ENCODE measurements at regions not wholly inside any gene's neighbourhood (a gene's known extent, or its start where the extent isn't known, plus 50 kb on each side); places are given as distances from the start of the nearest gene placed in this dataset.

DNA sequence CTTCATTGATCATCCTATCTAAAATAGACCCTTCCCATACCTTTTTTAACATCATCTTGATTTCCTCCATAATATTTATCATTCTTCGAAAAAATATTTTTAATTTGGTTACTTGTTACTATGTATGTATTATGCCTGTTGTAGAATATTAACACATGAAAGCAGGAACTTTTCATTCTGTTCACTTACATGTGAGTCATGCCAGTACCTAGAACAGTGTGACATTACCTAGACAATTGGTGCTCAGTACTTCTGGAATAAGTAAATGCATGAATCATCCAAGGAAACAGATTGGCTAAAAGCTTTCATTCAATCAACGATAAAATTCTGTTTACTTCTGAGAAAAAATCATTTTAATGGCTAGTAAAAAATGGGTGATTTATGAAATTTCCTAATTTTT lies 76.4 kb downstream of the CXXC4 start:
- Histone ChIP-seq H3K27me3 (no peaks in the 10 kb centered on the region), H3K36me3 (no peaks in the 10 kb centered on the region), H3K4me1 (no peaks in the 10 kb centered on the region), H3K27ac (no peak overlapping the region), H3K9me3 (no peaks in the 10 kb centered on the region), H3K4me3 (no peak overlapping the region)
- DNase-seq, result no peak
- intact Hi-C loops (cut with DNase I; ENCODE audit: low total_unique reads), result no loop called here
- 66 to 85% (median 79%) methylated on average over 2 of the region's 2 CpGs for WGBS, 5 donors
- TF ChIP-seq, protein P1, sequence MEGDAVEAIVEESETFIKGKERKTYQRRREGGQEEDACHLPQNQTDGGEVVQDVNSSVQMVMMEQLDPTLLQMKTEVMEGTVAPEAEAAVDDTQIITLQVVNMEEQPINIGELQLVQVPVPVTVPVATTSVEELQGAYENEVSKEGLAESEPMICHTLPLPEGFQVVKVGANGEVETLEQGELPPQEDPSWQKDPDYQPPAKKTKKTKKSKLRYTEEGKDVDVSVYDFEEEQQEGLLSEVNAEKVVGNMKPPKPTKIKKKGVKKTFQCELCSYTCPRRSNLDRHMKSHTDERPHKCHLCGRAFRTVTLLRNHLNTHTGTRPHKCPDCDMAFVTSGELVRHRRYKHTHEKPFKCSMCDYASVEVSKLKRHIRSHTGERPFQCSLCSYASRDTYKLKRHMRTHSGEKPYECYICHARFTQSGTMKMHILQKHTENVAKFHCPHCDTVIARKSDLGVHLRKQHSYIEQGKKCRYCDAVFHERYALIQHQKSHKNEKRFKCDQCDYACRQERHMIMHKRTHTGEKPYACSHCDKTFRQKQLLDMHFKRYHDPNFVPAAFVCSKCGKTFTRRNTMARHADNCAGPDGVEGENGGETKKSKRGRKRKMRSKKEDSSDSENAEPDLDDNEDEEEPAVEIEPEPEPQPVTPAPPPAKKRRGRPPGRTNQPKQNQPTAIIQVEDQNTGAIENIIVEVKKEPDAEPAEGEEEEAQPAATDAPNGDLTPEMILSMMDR (IDR thresholded peaks at IDR 0.05), result no peak
- TF ChIP-seq EP300 (IDR thresholded peaks at IDR 0.05) (no peak), POLR2AphosphoS5 (IDR thresholded peaks at IDR 0.05) (no peak), POLR2A (IDR thresholded peaks at IDR 0.05) (no peak)

DNA sequence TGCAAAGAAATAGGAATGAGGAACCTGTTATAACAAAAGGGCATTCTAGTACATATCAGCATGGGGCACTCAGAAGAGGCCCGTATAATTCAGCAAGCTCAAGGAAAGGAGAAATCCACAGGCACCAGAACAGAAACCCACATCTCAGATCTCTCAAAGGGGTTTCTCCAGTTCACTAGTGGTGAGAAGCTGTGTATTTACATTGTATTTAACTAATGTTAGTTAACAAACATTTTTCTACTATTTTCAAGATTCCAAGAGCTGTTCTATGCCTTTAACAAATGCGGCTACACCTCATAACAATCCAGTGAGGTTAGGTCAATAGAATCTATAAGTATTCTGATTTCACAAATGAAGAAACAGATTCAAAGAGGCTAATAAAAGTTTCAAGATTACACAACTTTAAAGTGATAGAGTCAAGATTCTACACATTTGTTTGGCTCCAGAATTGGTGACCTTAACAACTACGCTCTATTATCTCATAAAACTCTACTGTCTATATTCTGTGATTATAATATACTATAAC lies 77.3 kb downstream of the CXXC4 start:
- no peak for DNase-seq
- H3K27ac ChIP-seq, result no peak overlapping the region
- no peaks in the 10 kb centered on the region for H3K27me3 ChIP-seq
- no peaks in the 10 kb centered on the region for H3K9me3 ChIP-seq
- H3K4me3 ChIP-seq, result no peak overlapping the region
- no peaks in the 10 kb centered on the region for H3K4me1 ChIP-seq
- TF ChIP-seq, protein P1 (IDR thresholded peaks at IDR 0.05), result no peak
- no peak for TF ChIP-seq POLR2AphosphoS5 (IDR thresholded peaks at IDR 0.05)
- TF ChIP-seq EP300 (IDR thresholded peaks at IDR 0.05), result no peak
- no peak for TF ChIP-seq POLR2A (IDR thresholded peaks at IDR 0.05)
- H3K36me3 ChIP-seq, result no peaks in the 10 kb centered on the region
- WGBS, 5 donors, result 67 to 91% (median 70%) methylated on average over 3 of the region's 3 CpGs
- intact Hi-C loops (cut with DNase I; ENCODE audit: low total_unique reads), result no loop called here

DNA sequence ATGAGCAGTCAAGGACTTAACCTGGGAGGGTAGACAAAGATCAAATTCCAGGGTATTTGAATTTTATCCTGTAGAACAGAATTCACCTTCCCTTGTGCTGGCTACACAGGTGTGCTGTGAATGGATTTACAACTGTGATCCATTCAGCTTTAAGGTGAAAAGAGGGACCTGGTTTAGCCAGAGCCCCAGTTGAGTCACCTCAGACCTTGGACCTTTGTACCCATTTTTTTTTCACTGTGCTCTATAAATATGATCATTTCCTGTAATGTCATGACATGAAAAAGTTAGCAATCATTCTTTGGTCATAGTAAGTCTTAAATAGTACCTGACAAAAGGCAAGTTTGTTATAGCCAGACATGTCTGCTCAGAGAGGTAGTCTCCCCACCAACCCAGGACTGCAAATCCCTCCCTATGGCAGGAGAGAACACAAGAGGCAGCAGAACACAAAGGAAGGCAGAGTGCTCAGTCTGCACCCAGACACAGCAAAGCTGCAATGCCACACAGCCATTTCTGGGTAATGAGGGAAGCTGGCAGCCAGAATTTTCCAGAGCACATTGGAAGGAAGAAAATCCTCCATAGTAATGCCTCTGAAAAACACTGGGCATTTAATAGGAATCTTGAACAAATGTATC lies 77.9 kb downstream of the CXXC4 start:
- no peaks in the 10 kb centered on the region for H3K9me3 ChIP-seq
- TF ChIP-seq POLR2AphosphoS5 (IDR thresholded peaks at IDR 0.05), result no peak
- no peak for TF ChIP-seq POLR2A (IDR thresholded peaks at IDR 0.05)
- TF ChIP-seq EP300 (IDR thresholded peaks at IDR 0.05), result no peak
- TF ChIP-seq, protein P1 (IDR thresholded peaks at IDR 0.05), result no peak
- no peak overlapping the region for H3K4me3 ChIP-seq
- H3K27ac ChIP-seq, result no peak overlapping the region
- intact Hi-C loops (cut with DNase I; ENCODE audit: low total_unique reads), result no loop called here
- no peaks in the 10 kb centered on the region for H3K27me3 ChIP-seq
- no peaks in the 10 kb centered on the region for H3K36me3 ChIP-seq
- H3K4me1 ChIP-seq, result no peaks in the 10 kb centered on the region
- DNase-seq, result peak in 1 of 2 donors; percentile 41

DNA sequence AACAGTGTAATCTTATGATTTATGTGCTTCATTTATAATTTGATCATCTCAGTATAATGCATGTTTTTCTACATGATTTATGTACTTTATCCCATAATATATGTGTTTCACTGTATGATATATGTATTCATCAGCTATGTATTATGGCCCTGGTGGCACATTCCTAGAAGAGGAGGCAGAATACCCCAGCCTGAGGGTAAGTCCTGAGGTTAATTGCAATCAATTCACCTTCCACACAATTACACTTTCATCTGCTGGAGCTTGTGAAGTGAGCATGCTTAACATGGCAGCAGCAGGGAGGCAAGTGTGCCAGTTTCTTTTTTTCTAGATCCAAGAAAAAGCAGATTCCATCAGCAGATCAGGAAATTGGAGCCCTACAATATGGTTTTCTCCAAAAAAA lies 81.2 kb downstream of the CXXC4 start:
- Histone ChIP-seq H3K27ac (no peak overlapping the region), H3K9me3 (no peaks in the 10 kb centered on the region), H3K27me3 (no peaks in the 10 kb centered on the region), H3K4me3 (no peak overlapping the region), H3K4me1 (no peaks in the 10 kb centered on the region), H3K36me3 (no peaks in the 10 kb centered on the region)
- intact Hi-C loops (cut with DNase I; ENCODE audit: low total_unique reads), result no loop called here
- DNase-seq, result no peak
- no peak for TF ChIP-seq EP300 (IDR thresholded peaks at IDR 0.05)
- TF ChIP-seq POLR2A (IDR thresholded peaks at IDR 0.05), result no peak
- no peak for TF ChIP-seq POLR2AphosphoS5 (IDR thresholded peaks at IDR 0.05)
- TF ChIP-seq, protein P1 (IDR thresholded peaks at IDR 0.05), result no peak

All from stomach (tissue), 8 donors.